ENCODE measurements at regions not wholly inside any gene's neighbourhood (a gene's known extent, or its start where the extent isn't known, plus 50 kb on each side); places are given as distances from the start of the nearest gene placed in this dataset.

DNA sequence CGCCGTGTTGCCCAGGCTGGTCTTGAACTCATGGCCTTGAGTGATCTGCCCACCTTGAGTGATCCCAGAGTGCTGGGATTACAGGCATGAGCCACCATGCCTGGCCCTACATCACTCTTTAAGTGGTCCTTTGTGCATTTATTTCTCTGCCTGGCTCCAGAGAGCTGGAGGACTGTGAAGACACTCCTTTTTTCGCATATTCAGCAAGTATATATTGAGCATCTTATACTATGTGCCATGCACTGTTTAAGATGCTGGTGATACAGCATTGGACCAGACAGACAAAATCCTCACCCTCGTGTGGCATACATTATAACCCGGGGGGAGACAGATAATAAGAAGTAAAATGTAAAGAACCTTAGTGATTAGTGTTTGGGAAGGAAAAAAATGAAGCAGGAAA, 66.8 kb upstream of the NPAS1 start:
- H3K79me2 ChIP-seq (ENCODE audit: control insufficient read depth, insufficient read depth, low read length), result peaks cover 3% of the 10 kb centered on the region
- H3K36me3 ChIP-seq (ENCODE audit: control insufficient read depth in 2 of 2, extremely low read depth in 1 of 2, insufficient read depth in 2 of 2, low read length in 2 of 2), result no peaks in the 10 kb centered on the region
- no TSS peak for BruUV-seq (replicated peaks)
- no peaks in the 10 kb centered on the region for H3K9me1 ChIP-seq (replicated peaks; ENCODE audit: control insufficient read depth, extremely low read depth, insufficient read depth, low read length)
- no peak overlapping the region for H2AFZ ChIP-seq (ENCODE audit: low read depth, low read length)
- H3K4me3 ChIP-seq (replicated peaks in 1 of 3; ENCODE audit: insufficient read depth in 1 of 3, low read depth in 1 of 3, low read length in 3 of 3), result no peak overlapping the region
- dilution Hi-C loops (cut with MboI; ENCODE audit: extremely low pct_ligation_motif_present, low sequenced_read_pairs), result no loop called here
- DNase-seq (ENCODE audit: low read depth, low spot score), result no peak
- no peak overlapping the region for H3K9ac ChIP-seq (replicated peaks; ENCODE audit: extremely low read depth, insufficient read depth, low read length)
- peaks cover 20% of the 10 kb centered on the region for H3K4me1 ChIP-seq (ENCODE audit: control insufficient read depth, extremely low read depth, insufficient read depth, low read length)
- CTCF ChIA-PET, result interaction anchor here (0.9 kb wide), 1 partner anchor 60 kb away, joined by 3 read pairs; no protein-coding TSS in a partner anchor
- H3K9me3 ChIP-seq (replicated peaks; ENCODE audit: control insufficient read depth, insufficient read depth, low read length), result no peaks in the 10 kb centered on the region
- TF ChIP-seq POLR2AphosphoS5 (IDR thresholded peaks at IDR 0.05; ENCODE audit: insufficient read depth, low read depth, low read length), result no peak
- TF ChIP-seq POLR2A (IDR thresholded peaks at IDR 0.05; ENCODE audit: low read depth, low read length), result no peak
- TF ChIP-seq, protein P1, sequence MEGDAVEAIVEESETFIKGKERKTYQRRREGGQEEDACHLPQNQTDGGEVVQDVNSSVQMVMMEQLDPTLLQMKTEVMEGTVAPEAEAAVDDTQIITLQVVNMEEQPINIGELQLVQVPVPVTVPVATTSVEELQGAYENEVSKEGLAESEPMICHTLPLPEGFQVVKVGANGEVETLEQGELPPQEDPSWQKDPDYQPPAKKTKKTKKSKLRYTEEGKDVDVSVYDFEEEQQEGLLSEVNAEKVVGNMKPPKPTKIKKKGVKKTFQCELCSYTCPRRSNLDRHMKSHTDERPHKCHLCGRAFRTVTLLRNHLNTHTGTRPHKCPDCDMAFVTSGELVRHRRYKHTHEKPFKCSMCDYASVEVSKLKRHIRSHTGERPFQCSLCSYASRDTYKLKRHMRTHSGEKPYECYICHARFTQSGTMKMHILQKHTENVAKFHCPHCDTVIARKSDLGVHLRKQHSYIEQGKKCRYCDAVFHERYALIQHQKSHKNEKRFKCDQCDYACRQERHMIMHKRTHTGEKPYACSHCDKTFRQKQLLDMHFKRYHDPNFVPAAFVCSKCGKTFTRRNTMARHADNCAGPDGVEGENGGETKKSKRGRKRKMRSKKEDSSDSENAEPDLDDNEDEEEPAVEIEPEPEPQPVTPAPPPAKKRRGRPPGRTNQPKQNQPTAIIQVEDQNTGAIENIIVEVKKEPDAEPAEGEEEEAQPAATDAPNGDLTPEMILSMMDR (IDR thresholded peaks at IDR 0.05; ENCODE audit: extremely low read depth in 1 of 2, insufficient read depth in 1 of 2, low read depth in 1 of 2, low read length in 2 of 2), result no peak
- TF ChIP-seq MYC (IDR thresholded peaks at IDR 0.05; ENCODE audit: low read depth, low read length), result no peak
- no peak for TF ChIP-seq GATA2 (IDR thresholded peaks at IDR 0.05; ENCODE audit: insufficient read depth, insufficient read length, low read depth, low read length)
- no peak for TF ChIP-seq JUN (IDR thresholded peaks at IDR 0.05; ENCODE audit: borderline replicate concordance, insufficient read depth, insufficient read length, low read depth)
- no peak for TF ChIP-seq FOS (IDR thresholded peaks at IDR 0.05; ENCODE audit: borderline replicate concordance, insufficient read depth, low read length)
- TF ChIP-seq EZH2 (IDR thresholded peaks at IDR 0.05; ENCODE audit: borderline replicate concordance, low read depth, low read length, severe bottlenecking), result no peak
- TF ChIP-seq, protein P2, sequence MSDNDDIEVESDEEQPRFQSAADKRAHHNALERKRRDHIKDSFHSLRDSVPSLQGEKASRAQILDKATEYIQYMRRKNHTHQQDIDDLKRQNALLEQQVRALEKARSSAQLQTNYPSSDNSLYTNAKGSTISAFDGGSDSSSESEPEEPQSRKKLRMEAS (IDR thresholded peaks at IDR 0.05; ENCODE audit: insufficient read depth, insufficient read length), result no peak
- intact Hi-C loops (cut with micrococcal nuclease), result no loop called here
- no peak overlapping the region for H3K4me2 ChIP-seq (ENCODE audit: insufficient read depth, low read length)
- POLR2A ChIA-PET, result no interaction called here
- H3K27me3 ChIP-seq (ENCODE audit: control insufficient read depth in 2 of 2, insufficient read depth in 2 of 2, low read length in 2 of 2), result no peaks in the 10 kb centered on the region
- FAIRE-seq, result no peak
- H4K20me1 ChIP-seq (replicated peaks; ENCODE audit: control insufficient read depth, extremely low read depth, insufficient read depth, low read length), result no peaks in the 10 kb centered on the region
- H3K27ac ChIP-seq (ENCODE audit: insufficient read depth, low read depth, low read length), result no peak overlapping the region
